Brain microvascular endothelial cell (primary cell): ENCODE measurements at regions not wholly inside any gene's neighbourhood (a gene's known extent, or its start where the extent isn't known, plus 50 kb on each side); places are given as distances from the start of the nearest gene placed in this dataset.

Experiments
- DNase-seq: peaks from one replicate; pipeline ENCODE4 v3.0.0-alpha.2; 2020
- H3K27ac ChIP-seq: fragments of 250-450 bp; sonication (Bioruptor Pico); 2 replicates; pipeline ENCODE4 v1.5.1; 2020; ENCODE audit warnings: mild to moderate bottlenecking, moderate library complexity
- H3K27me3 ChIP-seq: fragments of 250-450 bp; sonication (Bioruptor Pico); replicated peaks from 2 replicates; pipeline ENCODE4 v1.5.1; 2020; ENCODE audit warnings: mild to moderate bottlenecking
- H3K36me3 ChIP-seq: fragments of 250-450 bp; sonication (Bioruptor Pico); replicated peaks from 2 replicates; pipeline ENCODE4 v1.5.1; 2020; ENCODE audit warnings: mild to moderate bottlenecking
- H3K4me3 ChIP-seq: 2 replicates; pipeline ENCODE4 v1.5.1; 2011; ENCODE audit warnings: low read depth, mild to moderate bottlenecking, control low read depth, low read length, moderate library complexity
- CTCF ChIP-seq: IDR thresholded peaks from 2 replicates; pipeline ENCODE4 v1.5.1; 2011; ENCODE audit warnings: low read depth, mild to moderate bottlenecking, moderate library complexity, low read length, control low read depth, inconsistent platforms; ENCODE audit errors: missing control alignments
- in situ Hi-C: cut with HindIII; loops from 2 replicates; pipeline ENCODE4 v1.10.0; 2017; ENCODE audit warnings: low sequenced_read_pairs, low pct_ligation_motif_present

GRCh38 chrY:19207048-19207447, 433.5 kb upstream of the HSFY2 start:
- Histone ChIP-seq H3K27ac (no peak overlapping the region), H3K27me3 (no peaks in the 10 kb centered on the region), H3K36me3 (no peaks in the 10 kb centered on the region), H3K4me3 (no peak overlapping the region)
- in situ Hi-C loops = no loop called here
- DNase-seq = no peak
- no peak for TF ChIP-seq CTCF

GRCh38 chrY:19180824-19181223, 407.3 kb upstream of the HSFY2 start:
- Histone ChIP-seq H3K4me3 (no peak overlapping the region), H3K36me3 (no peaks in the 10 kb centered on the region), H3K27ac (no peak overlapping the region), H3K27me3 (no peaks in the 10 kb centered on the region)
- in situ Hi-C loops = no loop called here
- no peak for TF ChIP-seq CTCF
- DNase-seq = no peak

GRCh38 chrY:19168202-19168565, 394.6 kb upstream of the HSFY2 start:
- Histone ChIP-seq H3K27me3 (no peaks in the 10 kb centered on the region), H3K36me3 (no peaks in the 10 kb centered on the region), H3K27ac (no peak overlapping the region), H3K4me3 (no peak overlapping the region)
- in situ Hi-C loops = no loop called here
- DNase-seq = no peak
- TF ChIP-seq CTCF = no peak

GRCh38 chrY:19167319-19168201, 394.0 kb upstream of the HSFY2 start:
- H3K27ac ChIP-seq = no peak overlapping the region
- no peak for DNase-seq
- no peaks in the 10 kb centered on the region for H3K27me3 ChIP-seq

GRCh38 chrY:19148783-19149182, 375.2 kb upstream of the HSFY2 start:
- H3K4me3 ChIP-seq = no peak overlapping the region
- no peak for TF ChIP-seq CTCF
- H3K27me3 ChIP-seq = no peaks in the 10 kb centered on the region
- H3K36me3 ChIP-seq = no peaks in the 10 kb centered on the region
- DNase-seq = no peak
- in situ Hi-C loops = no loop called here
- no peak overlapping the region for H3K27ac ChIP-seq

More at GRCh38 chrY:19167319-19168201, 394.0 kb upstream of the HSFY2 start:
- Histone ChIP-seq H3K4me3 (no peak overlapping the region), H3K36me3 (no peaks in the 10 kb centered on the region)
- in situ Hi-C loops = no loop called here
- TF ChIP-seq CTCF = no peak

GRCh38 chrY:19146296-19146695, 372.8 kb upstream of the HSFY2 start:
- DNase-seq = no peak
- Histone ChIP-seq H3K4me3 (no peak overlapping the region), H3K36me3 (no peaks in the 10 kb centered on the region), H3K27ac (no peak overlapping the region), H3K27me3 (no peaks in the 10 kb centered on the region)
- TF ChIP-seq CTCF = no peak
- in situ Hi-C loops = no loop called here
